ENCODE measurements at regions not wholly inside any gene's neighbourhood (a gene's known extent, or its start where the extent isn't known, plus 50 kb on each side); places are given as distances from the start of the nearest gene placed in this dataset.
A peak's percentile ranks its signal among the peaks of the same experiment; 100 is the strongest.

- TF ChIP-seq KMT2A (CRISPR knock-in tag; IDR thresholded peaks at IDR 0.05) (0 out of 2 replicates have a peak, but pooled peaks have one; percentile 22), E2F1 (CRISPR knock-in tag; IDR thresholded peaks at IDR 0.05) (no peak), REPIN1 (CRISPR knock-in tag; IDR thresholded peaks at IDR 0.05; ENCODE audit: borderline replicate concordance, low read depth) (peak; percentile 62; the same call in 1 of the 2 replicates), ZSCAN25 (CRISPR knock-in tag; IDR thresholded peaks at IDR 0.05) (0 out of 2 replicates have a peak, but pooled peaks have one; percentile 44), NCOR1 (IDR thresholded peaks at IDR 0.05; ENCODE audit: borderline replicate concordance, low read length) (peak; percentile 92), ZNF441 (CRISPR knock-in tag; IDR thresholded peaks at IDR 0.05; ENCODE audit: borderline replicate concordance) (peak; percentile 75; the same call in 1 of the 2 replicates), FOXA3 (CRISPR knock-in tag; IDR thresholded peaks at IDR 0.05) (peak; percentile 98), ZNF296 (CRISPR knock-in tag; conservative IDR thresholded peaks at IDR 0.05) (0 out of 2 replicates have a peak, but pooled peaks have one; percentile 24), ZNF850 (CRISPR knock-in tag; conservative IDR thresholded peaks at IDR 0.05) (no peak), KLF9 (CRISPR knock-in tag; IDR thresholded peaks at IDR 0.05; ENCODE audit: low read depth) (no peak), MEIS1 (CRISPR knock-in tag; IDR thresholded peaks at IDR 0.05; ENCODE audit: borderline replicate concordance) (peak; percentile 5; the same call in 1 of the 2 replicates), PRDM4 (CRISPR knock-in tag; IDR thresholded peaks at IDR 0.05; ENCODE audit: borderline replicate concordance) (no peak), IRF9 (CRISPR knock-in tag; IDR thresholded peaks at IDR 0.05; ENCODE audit: borderline replicate concordance) (no peak), KDM4B (CRISPR knock-in tag; IDR thresholded peaks at IDR 0.05) (0 out of 2 replicates have a peak, but pooled peaks have one; percentile 65), ZSCAN22 (CRISPR knock-in tag; IDR thresholded peaks at IDR 0.05) (0 out of 2 replicates have a peak, but pooled peaks have one; percentile 10), TAF15 (IDR thresholded peaks at IDR 0.05; ENCODE audit: low read depth, low read length, poor library complexity, severe bottlenecking) (no peak), TFDP1 (CRISPR knock-in tag; IDR thresholded peaks at IDR 0.05; ENCODE audit: borderline replicate concordance) (no peak), JUNB (CRISPR knock-in tag; IDR thresholded peaks at IDR 0.05; ENCODE audit: borderline replicate concordance) (peak; percentile 54; the same call in 1 of the 2 replicates), ZNF781 (CRISPR knock-in tag; IDR thresholded peaks at IDR 0.05; ENCODE audit: borderline replicate concordance, not compliant biosample characterization) (peak; percentile 59), ZNF558 (CRISPR knock-in tag; IDR thresholded peaks at IDR 0.05; ENCODE audit: borderline replicate concordance) (no peak; the same call in 1 of the 2 replicates), RARG (CRISPR knock-in tag; IDR thresholded peaks at IDR 0.05; ENCODE audit: low read depth) (no peak), ZNF660 (CRISPR knock-in tag; IDR thresholded peaks at IDR 0.05; ENCODE audit: borderline replicate concordance, low read depth) (no peak), HDAC1 (CRISPR knock-in tag; IDR thresholded peaks at IDR 0.05) (peak; percentile 53; the same call in 1 of the 2 replicates)
Observed at GRCh38 chr1:25168193-25169071, 63.9 kb downstream of the SYF2 start (continued).

Measured in HepG2 (cell line).